Upper lobe of right lung (tissue), 1 donor: ENCODE measurements at regions not wholly inside any gene's neighbourhood (a gene's known extent, or its start where the extent isn't known, plus 50 kb on each side); places are given as distances from the start of the nearest gene placed in this dataset.

ENCODE experiments used
- ATAC-seq: fragments of 200-7000 bp; cut with Tn5 transposase; one replicate; pipeline ENCODE4 v1.9.1; 2020; ENCODE audit warnings: mild to moderate bottlenecking, moderate library complexity
- DNase-seq: peaks from one replicate; pipeline ENCODE4 v3.0.0-alpha.2; 2020
- H3K27ac ChIP-seq: fragments of 200-600 bp; one replicate; pipeline ENCODE4 v1.8.0; 2022
- H3K27me3 ChIP-seq: fragments of 200-600 bp; one replicate; pipeline ENCODE4 v1.8.0; 2022; ENCODE audit warnings: mild to moderate bottlenecking
- H3K36me3 ChIP-seq: fragments of 200-600 bp; one replicate; pipeline ENCODE4 v1.8.0; 2022
- H3K4me1 ChIP-seq: fragments of 200-600 bp; one replicate; pipeline ENCODE4 v1.8.0; 2022
- H3K4me3 ChIP-seq: fragments of 200-600 bp; one replicate; pipeline ENCODE4 v1.8.0; 2022; ENCODE audit warnings: mild to moderate bottlenecking
- H3K9me3 ChIP-seq: fragments of 200-600 bp; one replicate; pipeline ENCODE4 v1.8.0; 2022
- intact Hi-C: fragments of 100-400 bp; cut with DNase I; formaldehyde crosslinking; loops from one replicate; pipeline ENCODE4 v1.11.0; 2022
- TF ChIP-seq, protein P1 (sequence below): fragments of 200-600 bp; IDR thresholded peaks from one replicate; pipeline ENCODE4 v1.8.0; 2022; ENCODE audit warnings: antibody characterized with exemption
- donor health status: DM: no; HTN: yes; CAD: no; lungs with severe emphysema.

DNA sequence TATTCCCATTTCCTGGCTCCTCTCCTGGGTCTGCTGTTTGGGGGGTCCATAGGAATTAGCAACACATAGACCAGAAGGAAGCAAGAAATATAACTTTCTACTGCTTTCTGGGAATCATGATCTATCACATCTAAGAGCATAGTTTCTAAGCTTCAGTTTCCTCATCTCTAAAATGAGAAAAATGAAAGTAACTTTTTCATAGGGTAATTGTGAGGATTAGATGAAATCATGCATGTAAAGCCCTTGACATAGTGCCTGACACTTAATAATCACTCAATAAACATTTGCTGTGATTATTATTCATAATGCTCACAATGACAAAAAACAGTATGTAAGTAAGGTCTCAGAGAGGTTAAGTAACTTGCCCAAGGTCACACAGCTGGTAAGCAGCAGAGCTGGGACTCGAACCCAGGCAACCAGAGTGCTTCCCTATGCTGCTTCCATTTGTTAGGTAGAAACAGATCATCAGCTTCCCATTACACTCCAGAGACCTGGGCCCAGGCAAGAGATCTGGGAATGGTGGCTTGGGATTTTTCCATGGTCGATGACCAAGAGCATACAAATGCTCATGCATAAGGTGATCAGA, 86.6 kb upstream of the MAFB start:
- ATAC-seq, result no peak
- TF ChIP-seq, protein P1, sequence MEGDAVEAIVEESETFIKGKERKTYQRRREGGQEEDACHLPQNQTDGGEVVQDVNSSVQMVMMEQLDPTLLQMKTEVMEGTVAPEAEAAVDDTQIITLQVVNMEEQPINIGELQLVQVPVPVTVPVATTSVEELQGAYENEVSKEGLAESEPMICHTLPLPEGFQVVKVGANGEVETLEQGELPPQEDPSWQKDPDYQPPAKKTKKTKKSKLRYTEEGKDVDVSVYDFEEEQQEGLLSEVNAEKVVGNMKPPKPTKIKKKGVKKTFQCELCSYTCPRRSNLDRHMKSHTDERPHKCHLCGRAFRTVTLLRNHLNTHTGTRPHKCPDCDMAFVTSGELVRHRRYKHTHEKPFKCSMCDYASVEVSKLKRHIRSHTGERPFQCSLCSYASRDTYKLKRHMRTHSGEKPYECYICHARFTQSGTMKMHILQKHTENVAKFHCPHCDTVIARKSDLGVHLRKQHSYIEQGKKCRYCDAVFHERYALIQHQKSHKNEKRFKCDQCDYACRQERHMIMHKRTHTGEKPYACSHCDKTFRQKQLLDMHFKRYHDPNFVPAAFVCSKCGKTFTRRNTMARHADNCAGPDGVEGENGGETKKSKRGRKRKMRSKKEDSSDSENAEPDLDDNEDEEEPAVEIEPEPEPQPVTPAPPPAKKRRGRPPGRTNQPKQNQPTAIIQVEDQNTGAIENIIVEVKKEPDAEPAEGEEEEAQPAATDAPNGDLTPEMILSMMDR, result no peak

DNA sequence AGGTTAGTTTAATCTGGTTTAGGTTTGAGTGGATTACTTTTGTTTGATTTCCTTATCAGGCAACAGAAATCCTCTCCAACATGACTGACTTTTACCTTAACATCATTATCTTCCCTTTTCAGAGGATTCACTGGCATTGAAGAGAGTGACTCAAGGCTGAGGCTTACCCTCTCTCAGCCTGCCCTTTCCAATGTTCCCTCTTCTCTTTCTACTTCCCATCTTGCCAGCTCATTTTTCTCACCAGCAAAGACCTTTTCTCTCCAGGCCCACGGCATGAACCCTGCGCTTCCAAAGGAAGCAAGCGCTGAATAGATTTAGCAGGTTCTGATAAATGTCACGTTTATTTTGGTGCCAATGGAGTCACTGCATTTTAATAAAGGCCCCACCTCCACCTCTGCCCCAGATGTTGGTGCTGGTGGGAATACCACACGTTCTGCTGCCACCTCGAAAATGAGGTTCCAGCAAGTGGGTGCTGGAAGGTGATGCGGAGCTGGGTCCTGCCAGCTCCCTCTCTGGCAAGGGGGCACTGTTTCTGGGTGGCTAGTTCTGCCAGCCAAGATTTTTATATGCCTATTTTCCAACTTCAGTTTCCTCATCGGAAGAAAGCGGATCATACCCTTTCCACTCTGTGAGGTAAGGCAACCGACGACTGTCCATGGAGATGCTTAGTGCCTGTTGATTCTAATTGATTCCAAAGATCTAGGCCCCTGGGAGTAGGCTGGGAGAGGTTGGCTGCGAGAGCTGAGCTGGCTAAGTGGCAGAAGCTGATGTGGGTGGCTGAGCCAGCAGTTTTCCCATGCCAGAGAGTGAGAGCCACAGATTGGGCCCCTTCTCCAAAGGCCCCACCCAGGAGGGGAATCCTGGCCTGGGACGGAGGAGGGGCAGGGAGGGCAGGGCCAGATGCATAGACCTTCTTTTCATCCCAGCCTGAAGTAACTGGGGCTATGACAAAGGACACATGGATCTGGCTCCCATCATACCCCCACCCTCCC, 87.7 kb upstream of the MAFB start:
- no peaks in the 10 kb centered on the region for H3K27me3 ChIP-seq
- H3K27ac ChIP-seq, result no peak overlapping the region
- H3K4me3 ChIP-seq, result no peak overlapping the region
- H3K4me1 ChIP-seq, result peaks cover 4% of the 10 kb centered on the region
- DNase-seq (no peak), ATAC-seq (no peak)
- intact Hi-C loops, result no loop called here
- no peaks in the 10 kb centered on the region for H3K9me3 ChIP-seq
- H3K36me3 ChIP-seq, result no peaks in the 10 kb centered on the region
- TF ChIP-seq, protein P1, result no peak

More for the DNA sequence above, 86.6 kb upstream of the MAFB start:
- intact Hi-C loops, result no loop called here
- Histone ChIP-seq H3K9me3 (no peaks in the 10 kb centered on the region), H3K27me3 (no peaks in the 10 kb centered on the region), H3K27ac (no peak overlapping the region), H3K4me3 (no peak overlapping the region), H3K4me1 (peaks cover 4% of the 10 kb centered on the region), H3K36me3 (no peaks in the 10 kb centered on the region)
- no peak for DNase-seq

DNA sequence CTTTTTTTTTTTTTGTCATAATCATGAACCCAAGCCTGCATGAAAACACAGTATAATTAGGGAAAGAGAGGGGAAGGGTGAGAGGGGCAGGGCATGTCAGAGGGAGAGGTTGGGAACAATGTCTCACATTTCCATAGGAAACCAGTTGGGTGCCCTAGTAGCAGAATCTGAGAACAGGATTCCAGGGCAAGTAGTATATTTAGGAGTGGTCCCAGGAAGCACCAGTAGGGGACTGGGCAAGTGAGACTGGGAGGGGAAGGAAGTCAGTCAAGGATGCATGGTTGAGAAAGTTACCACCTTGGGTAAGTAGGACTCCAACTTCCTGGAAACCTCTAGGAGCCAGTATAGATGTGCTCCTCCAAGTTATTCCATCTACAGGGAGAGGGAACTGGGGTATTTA, 88.6 kb upstream of the MAFB start:
- Histone ChIP-seq H3K36me3 (no peaks in the 10 kb centered on the region), H3K4me1 (no peaks in the 10 kb centered on the region), H3K4me3 (no peak overlapping the region), H3K9me3 (no peaks in the 10 kb centered on the region), H3K27me3 (no peaks in the 10 kb centered on the region), H3K27ac (no peak overlapping the region)
- TF ChIP-seq, protein P1, result no peak
- ATAC-seq, result no peak
- intact Hi-C loops, result no loop called here
- DNase-seq, result no peak

DNA sequence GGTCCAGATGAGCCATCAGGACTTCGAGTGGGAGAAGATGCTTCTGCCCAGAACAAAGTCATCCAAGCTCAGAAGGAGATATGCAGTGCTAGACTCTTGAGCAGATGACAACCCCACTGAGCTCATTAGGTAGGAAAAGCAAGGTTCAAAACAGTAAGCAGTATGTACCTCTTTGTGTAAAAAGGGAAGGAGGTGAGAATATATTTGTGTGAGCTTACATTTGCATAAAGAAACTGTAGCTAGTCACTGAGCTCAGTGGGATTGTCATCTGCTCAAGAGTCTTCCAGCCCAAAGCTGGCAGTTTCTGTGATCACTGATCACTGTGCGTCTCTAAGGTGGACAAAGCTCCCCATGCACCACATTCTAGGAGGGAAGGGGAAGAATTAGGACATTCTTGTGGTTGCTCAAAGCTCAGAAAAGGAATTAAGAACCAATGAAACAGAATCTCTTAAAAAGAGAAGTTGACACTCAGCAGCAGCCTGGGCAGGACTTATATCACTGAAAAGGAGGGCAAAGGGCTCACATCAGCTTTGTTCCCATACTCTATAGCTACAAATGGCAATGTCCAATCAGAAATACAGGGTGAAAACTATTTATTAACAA, 90.0 kb upstream of the MAFB start:
- no peaks in the 10 kb centered on the region for H3K9me3 ChIP-seq
- TF ChIP-seq, protein P1, result no peak
- no peak overlapping the region for H3K4me3 ChIP-seq
- DNase-seq, result no peak
- no peaks in the 10 kb centered on the region for H3K36me3 ChIP-seq
- intact Hi-C loops, result no loop called here
- ATAC-seq, result peak; percentile 73
- no peak overlapping the region for H3K27ac ChIP-seq
- H3K4me1 ChIP-seq, result no peaks in the 10 kb centered on the region
- H3K27me3 ChIP-seq, result no peaks in the 10 kb centered on the region

DNA sequence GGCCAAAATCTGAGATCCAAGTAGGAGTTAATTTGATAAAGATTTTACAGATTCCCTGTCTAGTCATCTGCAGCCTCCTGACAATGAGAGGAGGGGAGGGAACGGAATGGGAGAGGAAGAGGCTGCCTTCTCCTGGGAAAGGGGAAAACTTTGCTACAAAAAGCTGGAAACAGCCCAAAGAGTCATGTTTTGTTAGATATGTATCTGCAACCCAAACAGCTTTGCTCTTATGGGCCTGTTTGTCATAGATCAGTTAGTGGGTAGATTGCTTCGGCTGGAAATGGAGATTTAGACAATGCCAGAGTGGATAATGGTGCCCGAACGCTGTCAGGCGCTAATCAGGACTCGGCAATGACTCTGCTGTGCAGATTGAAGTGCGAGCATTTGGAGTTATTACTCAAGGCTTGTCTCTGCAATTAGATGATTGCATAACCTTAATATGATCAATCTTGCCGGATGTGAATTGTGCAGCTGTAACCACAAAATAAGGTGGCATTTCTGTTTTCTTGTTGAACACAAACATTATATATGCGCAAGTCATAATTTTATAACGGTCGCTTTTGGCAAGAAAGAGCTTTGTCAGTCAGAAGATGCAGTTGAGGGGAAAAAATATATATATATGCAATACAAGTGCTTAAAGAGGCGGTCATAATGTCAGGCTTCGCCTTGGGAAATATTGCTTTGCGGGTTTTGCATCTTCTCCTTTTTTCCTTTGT, 92.4 kb upstream of the MAFB start:
- DNase-seq, result no peak

More for the DNA sequence above, 92.4 kb upstream of the MAFB start:
- peaks cover 3% of the 10 kb centered on the region for H3K27me3 ChIP-seq
- no peak overlapping the region for H3K27ac ChIP-seq
- intact Hi-C loops, result no loop called here
- H3K9me3 ChIP-seq, result no peaks in the 10 kb centered on the region
- H3K4me3 ChIP-seq, result no peak overlapping the region
- TF ChIP-seq, protein P1, result no peak
- no peaks in the 10 kb centered on the region for H3K36me3 ChIP-seq
- peak; percentile 35 for ATAC-seq
- no peaks in the 10 kb centered on the region for H3K4me1 ChIP-seq
